H9 (cell line): ENCODE measurements at regions not wholly inside any gene's neighbourhood (a gene's known extent, or its start where the extent isn't known, plus 50 kb on each side); places are given as distances from the start of the nearest gene placed in this dataset.

Source experiments
- DNase-seq: peaks from one replicate; pipeline ENCODE4 v3.0.0-alpha.2; 2017
- H2AFZ ChIP-seq: one replicate; pipeline ENCODE4 v1.6.1; 2013; ENCODE audit warnings: mild to moderate bottlenecking, low read length, control low read depth, moderate library complexity
- H2AK5ac ChIP-seq: 2 replicates; pipeline ENCODE4 v1.6.1; 2013; ENCODE audit warnings: low read length, control low read depth, mixed read lengths; ENCODE audit not compliant: insufficient read length
- H2BK120ac ChIP-seq: one replicate; pipeline ENCODE4 v1.6.1; 2013; ENCODE audit warnings: low read depth, mild to moderate bottlenecking, low read length, control low read depth, inconsistent platforms; ENCODE audit not compliant: poor library complexity, severe bottlenecking
- H2BK12ac ChIP-seq: 2 replicates; pipeline ENCODE4 v1.6.1; 2013; ENCODE audit warnings: low read length, control low read depth, mixed read lengths, low read depth; ENCODE audit not compliant: insufficient read length
- H2BK15ac ChIP-seq: 2 replicates; pipeline ENCODE4 v1.6.1; 2013; ENCODE audit warnings: low read depth, low read length, control low read depth
- H2BK20ac ChIP-seq: one replicate; pipeline ENCODE4 v1.6.1; 2013; ENCODE audit warnings: low read depth, mild to moderate bottlenecking, low read length, control low read depth, inconsistent platforms; ENCODE audit not compliant: poor library complexity, severe bottlenecking
- H2BK5ac ChIP-seq: 2 replicates; pipeline ENCODE4 v1.6.1; 2013; ENCODE audit warnings: low read length, control low read depth, mixed read lengths; ENCODE audit not compliant: insufficient read length
- H3K14ac ChIP-seq: 2 replicates; pipeline ENCODE4 v1.6.1; 2013; ENCODE audit warnings: low read length, control low read depth; ENCODE audit not compliant: insufficient read depth
- H3K18ac ChIP-seq: 2 replicates; pipeline ENCODE4 v1.6.1; 2013; ENCODE audit warnings: low read depth, mild to moderate bottlenecking, mixed read lengths, low read length, control low read depth; ENCODE audit not compliant: insufficient read length
- H3K23ac ChIP-seq: 2 replicates; pipeline ENCODE4 v1.6.1; 2013; ENCODE audit warnings: low read length, control low read depth, mixed read lengths, low read depth; ENCODE audit not compliant: insufficient read length
- H3K23me2 ChIP-seq: 2 replicates; pipeline ENCODE4 v1.6.1; 2013; ENCODE audit warnings: low read depth, mild to moderate bottlenecking, mixed read lengths, low read length, control low read depth; ENCODE audit not compliant: insufficient read length, poor library complexity, severe bottlenecking
- H3K27ac ChIP-seq: 2 replicates; pipeline ENCODE4 v1.5.1; 2013; ENCODE audit warnings: low read length, control low read depth, mixed read lengths, low read depth; ENCODE audit not compliant: insufficient read length
- H3K27me3 ChIP-seq: 2 replicates; pipeline ENCODE4 v1.6.1; 2013; ENCODE audit warnings: low read length, control low read depth, inconsistent platforms; ENCODE audit not compliant: insufficient read depth
- H3K4ac ChIP-seq: 2 replicates; pipeline ENCODE4 v1.6.1; 2013; ENCODE audit warnings: low read depth, mild to moderate bottlenecking, control low read depth, inconsistent platforms, low read length, moderate library complexity
- H3K4me1 ChIP-seq: 2 replicates; pipeline ENCODE4 v1.6.1; 2013; ENCODE audit warnings: low read length, control low read depth, inconsistent platforms; ENCODE audit not compliant: insufficient read depth
- H3K4me2 ChIP-seq: 2 replicates; pipeline ENCODE4 v1.6.1; 2013; ENCODE audit warnings: low read length, control low read depth, mixed read lengths; ENCODE audit not compliant: insufficient read length, insufficient read depth
- H3K56ac ChIP-seq: 2 replicates; pipeline ENCODE4 v1.6.1; 2013; ENCODE audit warnings: low read depth, mild to moderate bottlenecking, mixed read lengths, low read length, control low read depth; ENCODE audit not compliant: insufficient read length
- H3K79me1 ChIP-seq: 2 replicates; pipeline ENCODE4 v1.6.1; 2013; ENCODE audit warnings: low read depth, mild to moderate bottlenecking, moderate library complexity, low read length, control low read depth, inconsistent platforms; ENCODE audit not compliant: insufficient read depth, poor library complexity, severe bottlenecking
- H3K79me2 ChIP-seq: 2 replicates; pipeline ENCODE4 v1.6.1; 2013; ENCODE audit warnings: low read length, control low read depth, inconsistent platforms; ENCODE audit not compliant: insufficient read depth
- H3K9ac ChIP-seq: 2 replicates; pipeline ENCODE4 v1.6.1; 2013; ENCODE audit warnings: low read length, control low read depth, mixed read lengths; ENCODE audit not compliant: insufficient read length; ENCODE audit errors: extremely low read depth
- H3K9me3 ChIP-seq: one replicate; pipeline ENCODE4 v1.6.1; 2013; ENCODE audit warnings: low read depth, low read length, inconsistent platforms; ENCODE audit not compliant: control insufficient read depth
- H3T11ph ChIP-seq: one replicate; pipeline ENCODE4 v1.6.1; 2013; ENCODE audit warnings: mild to moderate bottlenecking, low read length, control low read depth, inconsistent platforms
- H4K20me1 ChIP-seq: one replicate; pipeline ENCODE4 v1.6.1; 2013; ENCODE audit not compliant: control insufficient read depth, insufficient read length, insufficient read depth
- H4K5ac ChIP-seq: 2 replicates; pipeline ENCODE4 v1.6.1; 2013; ENCODE audit warnings: low read depth, mild to moderate bottlenecking, mixed read lengths, low read length, control low read depth; ENCODE audit not compliant: insufficient read length
- H4K8ac ChIP-seq: replicated peaks from 2 replicates; pipeline ENCODE4 v1.6.1; 2013; ENCODE audit warnings: low read length, control low read depth, mixed read lengths, low read depth; ENCODE audit not compliant: insufficient read length
- H4K91ac ChIP-seq: 2 replicates; pipeline ENCODE4 v1.6.1; 2013; ENCODE audit warnings: low read depth, mild to moderate bottlenecking, moderate library complexity, mixed read lengths, low read length, control low read depth; ENCODE audit not compliant: insufficient read length
- H3K27ac Mint-ChIP-seq, 3 experiments: 2 replicates in 2 of 3; 3 replicates in 1 of 3; pipeline ENCODE4 v1.8.0; 2020 to 2021; ENCODE audit warnings: mixed read lengths in 3 of 3, mild to moderate bottlenecking in 1 of 3, moderate library complexity in 1 of 3
- H3K27me3 Mint-ChIP-seq: 2 replicates; pipeline ENCODE4 v1.8.0; 2021; ENCODE audit warnings: low read depth, mild to moderate bottlenecking, moderate library complexity, mixed read lengths
- H3K36me3 Mint-ChIP-seq, 3 experiments: 2 replicates in 2 of 3; 3 replicates in 1 of 3; pipeline ENCODE4 v1.8.0; 2020 to 2021; ENCODE audit warnings: low read depth in 3 of 3, mixed read lengths in 3 of 3; ENCODE audit not compliant: insufficient read depth in 1 of 3
- H3K4me1 Mint-ChIP-seq, 2 experiments: 2 replicates each; pipeline ENCODE4 v1.8.0; 2020; ENCODE audit warnings: mixed read lengths in 2 of 2
- H3K4me3 Mint-ChIP-seq, 2 experiments: 2 replicates in 1 of 2; 3 replicates in 1 of 2; pipeline ENCODE4 v1.8.0; 2020 to 2021; ENCODE audit warnings: mild to moderate bottlenecking in 2 of 2, mixed read lengths in 2 of 2, moderate library complexity in 1 of 2
- H3K9me3 Mint-ChIP-seq, 2 experiments: 2 replicates in 1 of 2; 3 replicates in 1 of 2; pipeline ENCODE4 v1.8.0; 2020; ENCODE audit warnings: mild to moderate bottlenecking in 2 of 2, mixed read lengths in 2 of 2, moderate library complexity in 1 of 2
- CTCF ChIP-seq: fragments of 200-600 bp; sonication (generic); conservative IDR thresholded peaks from 3 replicates; pipeline ENCODE4 v1.8.0; 2021; ENCODE audit warnings: antibody characterized with exemption, mild to moderate bottlenecking
- WGBS: extraction: QIAGEN DNeasy Blood & Tissue Kit; methylation state at CpG from one replicate; pipeline ENCODE4 v1.1.7; 2013; ENCODE audit warnings: missing lambda C conversion rate, low lambda C conversion rate, mixed read lengths; ENCODE audit not compliant: insufficient read length; ENCODE audit errors: extremely low coverage; 5-methylcytosine and 5-hydroxymethylcytosine counted together

GRCh38 chr15:62927836-62928235, 114.7 kb upstream of the TPM1 start:
- Mint-ChIP-seq H3K9me3 (no peaks in the 10 kb centered on the region), H3K27me3 (no peaks in the 10 kb centered on the region), H3K36me3 (no peaks in the 10 kb centered on the region), H3K4me1 (peaks cover 5 to 11% of the 10 kb centered on the region in 2 experiments; a peak in 3 of 4 replicates), H3K27ac (no peak overlapping the region), H3K4me3 (no peak overlapping the region)
- H2AK5ac ChIP-seq = no peak overlapping the region
- no peak overlapping the region for H3K4me2 ChIP-seq
- H3K56ac ChIP-seq = no peak overlapping the region
- no peak overlapping the region for H4K8ac ChIP-seq
- H3K18ac ChIP-seq = no peak overlapping the region
- no peaks in the 10 kb centered on the region for H3K4me1 ChIP-seq
- H3K14ac ChIP-seq = no peak overlapping the region
- no peaks in the 10 kb centered on the region for H3K27me3 ChIP-seq
- no peak overlapping the region for H3K9ac ChIP-seq
- no peak overlapping the region for H4K91ac ChIP-seq
- no peak for DNase-seq
- no peaks in the 10 kb centered on the region for H3K9me3 ChIP-seq
- WGBS = no CpG with 5 or more reads among the region's 5 CpGs
- no peak overlapping the region for H2BK5ac ChIP-seq
- no peak overlapping the region for H3K23ac ChIP-seq
- H2AFZ ChIP-seq = no peak overlapping the region
- no peak overlapping the region for H3K4ac ChIP-seq
- no peaks in the 10 kb centered on the region for H4K20me1 ChIP-seq
- H3K27ac ChIP-seq = no peak overlapping the region
- no peak overlapping the region for H4K5ac ChIP-seq
- no peak overlapping the region for H3T11ph ChIP-seq
- no peaks in the 10 kb centered on the region for H3K79me2 ChIP-seq
- no peaks in the 10 kb centered on the region for H3K23me2 ChIP-seq
- no peak overlapping the region for H2BK120ac ChIP-seq
- no peak overlapping the region for H2BK20ac ChIP-seq
- no peak overlapping the region for H2BK12ac ChIP-seq
- TF ChIP-seq CTCF = no peak
- H3K79me1 ChIP-seq = no peaks in the 10 kb centered on the region
- H2BK15ac ChIP-seq = no peak overlapping the region
